ENCODE measurements at regions not wholly inside any gene's neighbourhood (a gene's known extent, or its start where the extent isn't known, plus 50 kb on each side); places are given as distances from the start of the nearest gene placed in this dataset.

- Mint-ChIP-seq H3K4me3 (no peak overlapping the region), H3K9me3 (peaks cover 3% of the 10 kb centered on the region), H3K4me1 (peaks cover 19% of the 10 kb centered on the region), H3K36me3 (ENCODE audit: low read depth) (no peaks in the 10 kb centered on the region), H3K27me3 (ENCODE audit: low read depth) (peaks cover 4% of the 10 kb centered on the region), H3K27ac (peak overlapping the region in 2 of 3 experiments; percentile 50 to 58)
- no peak for TF ChIP-seq CTCF (IDR thresholded peaks at IDR 0.05; ENCODE audit: unreplicated experiment in 3 of 3)
These were observed 157.1 kb upstream of the LNX1 start for GRCh38 chr4:53748328-53748772.

- TF ChIP-seq CTCF (IDR thresholded peaks at IDR 0.05; ENCODE audit: unreplicated experiment in 3 of 3): no peak
- Mint-ChIP-seq H3K9me3 (no peaks in the 10 kb centered on the region), H3K4me3 (no peak overlapping the region), H3K27me3 (ENCODE audit: low read depth) (peaks cover 4% of the 10 kb centered on the region), H3K4me1 (peaks cover 19% of the 10 kb centered on the region), H3K36me3 (ENCODE audit: low read depth) (no peaks in the 10 kb centered on the region), H3K27ac (peak overlapping the region in 1 of 3 experiments; percentile 27)
These were observed 156.1 kb upstream of the LNX1 start for GRCh38 chr4:53747401-53747800.

GRCh38 chr4:53744446-53745160 lies 153.3 kb upstream of the LNX1 start:
- Mint-ChIP-seq H3K27me3 (ENCODE audit: low read depth) (peaks cover 4% of the 10 kb centered on the region), H3K36me3 (ENCODE audit: low read depth) (no peaks in the 10 kb centered on the region), H3K9me3 (peaks cover 4% of the 10 kb centered on the region), H3K4me3 (no peak overlapping the region), H3K27ac (peak overlapping the region in 1 of 3 experiments; percentile 26), H3K4me1 (no peaks in the 10 kb centered on the region)
- no peak for TF ChIP-seq CTCF (IDR thresholded peaks at IDR 0.05; ENCODE audit: unreplicated experiment in 3 of 3)

GRCh38 chr4:53734584-53735353 lies 143.5 kb upstream of the LNX1 start:
- TF ChIP-seq CTCF (IDR thresholded peaks at IDR 0.05; ENCODE audit: unreplicated experiment in 3 of 3): no peak
- Mint-ChIP-seq H3K36me3 (ENCODE audit: low read depth) (no peaks in the 10 kb centered on the region), H3K4me1 (peaks cover 12% of the 10 kb centered on the region), H3K27ac (peak overlapping the region; percentile 77 to 88 (median 80)), H3K9me3 (peaks cover under 1% of the 10 kb centered on the region), H3K27me3 (ENCODE audit: low read depth) (no peaks in the 10 kb centered on the region), H3K4me3 (no peak overlapping the region)

GRCh38 chr4:53734182-53734581 lies 142.9 kb upstream of the LNX1 start:
- Mint-ChIP-seq H3K36me3 (ENCODE audit: low read depth) (no peaks in the 10 kb centered on the region), H3K27me3 (ENCODE audit: low read depth) (no peaks in the 10 kb centered on the region), H3K4me3 (no peak overlapping the region), H3K9me3 (peaks cover 3% of the 10 kb centered on the region), H3K4me1 (peaks cover 12% of the 10 kb centered on the region), H3K27ac (peak overlapping the region; percentile 77 to 88 (median 80))
- no peak for TF ChIP-seq CTCF (IDR thresholded peaks at IDR 0.05; ENCODE audit: unreplicated experiment in 3 of 3)
